IPS-NIHi7 (cell line): ENCODE measurements at regions not wholly inside any gene's neighbourhood (a gene's known extent, or its start where the extent isn't known, plus 50 kb on each side); places are given as distances from the start of the nearest gene placed in this dataset.
"Not testable (repeated sequence)": the region's sequence is repeated elsewhere in the genome, so short reads cannot be mapped to it uniquely, and the experiment has no call there.

Experiments used
- DNase-seq: peaks from one replicate; pipeline ENCODE4 v3.0.0; 2012; ENCODE audit warnings: mixed read lengths; ENCODE audit errors: extremely low spot score

- DNase-seq: no peak
These were observed 188.8 kb upstream of the GLRA1 start for GRCh38 chr5:152113401-152113800.

GRCh38 chr5:152107220-152107619 lies 182.6 kb upstream of the GLRA1 start:
- DNase-seq: peak; percentile 23

- no peak for DNase-seq
These were observed 181.9 kb upstream of the GLRA1 start for GRCh38 chr5:152106571-152106970.

- no peak for DNase-seq
These were observed 180.4 kb upstream of the GLRA1 start for GRCh38 chr5:152105085-152105484.

GRCh38 chr5:152104211-152104610 lies 179.6 kb upstream of the GLRA1 start:
- DNase-seq: no peak

- not testable (repeated sequence) for DNase-seq
These were observed 178.3 kb upstream of the GLRA1 start for GRCh38 chr5:152102908-152103307.

GRCh38 chr5:152102057-152102456 lies 177.4 kb upstream of the GLRA1 start:
- no peak for DNase-seq

GRCh38 chr5:152100462-152100861 lies 175.8 kb upstream of the GLRA1 start:
- DNase-seq: no peak

GRCh38 chr5:152097128-152097527 lies 172.5 kb upstream of the GLRA1 start:
- no peak for DNase-seq

- no peak for DNase-seq
These were observed 170.1 kb upstream of the GLRA1 start for GRCh38 chr5:152094716-152095115.

GRCh38 chr5:152094060-152094459 lies 169.4 kb upstream of the GLRA1 start:
- DNase-seq: no peak

GRCh38 chr5:152092580-152092979 lies 167.9 kb upstream of the GLRA1 start:
- DNase-seq: no peak

GRCh38 chr5:152089644-152090043 lies 165.0 kb upstream of the GLRA1 start:
- no peak for DNase-seq

GRCh38 chr5:152086668-152087067 lies 162.0 kb upstream of the GLRA1 start:
- no peak for DNase-seq

GRCh38 chr5:152084476-152084875 lies 159.8 kb upstream of the GLRA1 start:
- DNase-seq: no peak

- no peak for DNase-seq
These were observed 158.6 kb upstream of the GLRA1 start for GRCh38 chr5:152083231-152083630.

- DNase-seq: no peak
These were observed 147.4 kb upstream of the GLRA1 start for GRCh38 chr5:152072091-152072490.

- DNase-seq: no peak
These were observed 145.9 kb upstream of the GLRA1 start for GRCh38 chr5:152070591-152070990.

GRCh38 chr5:152066784-152067183 lies 142.1 kb upstream of the GLRA1 start:
- DNase-seq: no peak

- DNase-seq: no peak
These were observed 138.4 kb upstream of the GLRA1 start for GRCh38 chr5:152063004-152063403.

GRCh38 chr5:152061095-152061494 lies 136.4 kb upstream of the GLRA1 start:
- no peak for DNase-seq

- DNase-seq: no peak
These were observed 133.6 kb upstream of the GLRA1 start for GRCh38 chr5:152058267-152058666.

GRCh38 chr5:152056931-152057330 lies 132.3 kb upstream of the GLRA1 start:
- no peak for DNase-seq

- no peak for DNase-seq
These were observed 127.8 kb upstream of the GLRA1 start for GRCh38 chr5:152052470-152052869.
